Nephron (organoid): ENCODE measurements at regions not wholly inside any gene's neighbourhood (a gene's known extent, or its start where the extent isn't known, plus 50 kb on each side); places are given as distances from the start of the nearest gene placed in this dataset.

Source experiments
- H3K27ac Mint-ChIP-seq, 3 experiments: 2 replicates each; pipeline ENCODE4 v1.8.0; 2020; ENCODE audit warnings: mixed read lengths in 3 of 3, mild to moderate bottlenecking in 2 of 3, moderate library complexity in 1 of 3
- H3K27me3 Mint-ChIP-seq: 2 replicates; pipeline ENCODE4 v1.8.0; 2021; ENCODE audit warnings: low read depth, mild to moderate bottlenecking, moderate library complexity, mixed read lengths
- H3K36me3 Mint-ChIP-seq: 2 replicates; pipeline ENCODE4 v1.8.0; 2020; ENCODE audit warnings: low read depth, mixed read lengths
- H3K4me1 Mint-ChIP-seq: 2 replicates; pipeline ENCODE4 v1.8.0; 2020; ENCODE audit warnings: mixed read lengths
- H3K4me3 Mint-ChIP-seq, 3 experiments: 2 replicates each; pipeline ENCODE4 v1.8.0; 2020; ENCODE audit warnings: mild to moderate bottlenecking in 3 of 3, mixed read lengths in 3 of 3, moderate library complexity in 2 of 3
- H3K9me3 Mint-ChIP-seq: 2 replicates; pipeline ENCODE4 v1.8.0; 2020; ENCODE audit warnings: mixed read lengths
- TF ChIP-seq, protein P1 (sequence below), 3 experiments: fragments of 200-600 bp; sonication (generic); IDR thresholded peaks; one replicate each; pipeline ENCODE4 v1.5.0; 2021; ENCODE audit warnings: antibody characterized with exemption in 3 of 3; ENCODE audit not compliant: unreplicated experiment in 3 of 3

DNA sequence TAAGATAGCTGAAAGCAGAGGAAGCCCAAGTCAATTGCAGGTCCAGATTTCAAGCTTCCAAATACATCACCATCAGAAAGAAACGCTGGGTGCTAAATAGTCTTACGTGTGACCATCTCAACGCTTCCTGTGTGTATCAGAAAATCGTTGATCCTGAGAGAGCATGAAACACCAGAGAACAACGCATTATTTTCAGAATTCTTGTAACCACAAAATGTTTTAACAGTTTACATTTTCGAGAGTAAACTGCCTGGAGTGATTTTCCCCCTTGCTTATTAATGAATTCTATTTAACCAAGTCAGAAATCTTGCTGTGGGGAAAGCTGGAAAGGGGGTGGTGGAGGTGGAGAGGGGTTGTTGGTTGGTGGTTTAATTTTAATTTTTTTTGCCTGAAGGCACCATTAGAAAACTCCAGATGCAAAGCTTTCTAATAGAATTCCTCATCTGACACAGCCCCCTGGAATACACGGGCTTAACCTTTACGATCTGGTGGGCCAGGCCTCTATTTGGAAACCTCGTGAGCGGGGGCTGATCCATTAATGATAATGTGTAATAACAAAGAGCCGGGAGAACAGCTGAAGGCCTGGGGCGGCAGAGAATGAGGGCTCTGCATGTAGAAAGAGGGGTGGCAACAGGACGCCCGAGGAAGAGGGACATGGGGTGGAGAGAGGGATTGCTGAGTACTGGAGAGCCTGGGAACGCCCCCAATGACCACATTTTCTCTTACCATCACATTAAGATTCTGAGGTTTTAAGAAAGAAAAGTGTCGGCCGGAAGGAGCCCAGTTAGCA, 124.5 kb upstream of the NFIB start:
- H3K27ac Mint-ChIP-seq, result peak overlapping the region; percentile 58 to 77 (median 65)
- no peaks in the 10 kb centered on the region for H3K36me3 Mint-ChIP-seq
- TF ChIP-seq, protein P1, sequence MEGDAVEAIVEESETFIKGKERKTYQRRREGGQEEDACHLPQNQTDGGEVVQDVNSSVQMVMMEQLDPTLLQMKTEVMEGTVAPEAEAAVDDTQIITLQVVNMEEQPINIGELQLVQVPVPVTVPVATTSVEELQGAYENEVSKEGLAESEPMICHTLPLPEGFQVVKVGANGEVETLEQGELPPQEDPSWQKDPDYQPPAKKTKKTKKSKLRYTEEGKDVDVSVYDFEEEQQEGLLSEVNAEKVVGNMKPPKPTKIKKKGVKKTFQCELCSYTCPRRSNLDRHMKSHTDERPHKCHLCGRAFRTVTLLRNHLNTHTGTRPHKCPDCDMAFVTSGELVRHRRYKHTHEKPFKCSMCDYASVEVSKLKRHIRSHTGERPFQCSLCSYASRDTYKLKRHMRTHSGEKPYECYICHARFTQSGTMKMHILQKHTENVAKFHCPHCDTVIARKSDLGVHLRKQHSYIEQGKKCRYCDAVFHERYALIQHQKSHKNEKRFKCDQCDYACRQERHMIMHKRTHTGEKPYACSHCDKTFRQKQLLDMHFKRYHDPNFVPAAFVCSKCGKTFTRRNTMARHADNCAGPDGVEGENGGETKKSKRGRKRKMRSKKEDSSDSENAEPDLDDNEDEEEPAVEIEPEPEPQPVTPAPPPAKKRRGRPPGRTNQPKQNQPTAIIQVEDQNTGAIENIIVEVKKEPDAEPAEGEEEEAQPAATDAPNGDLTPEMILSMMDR (IDR thresholded peaks at IDR 0.05; ENCODE audit: unreplicated experiment in 3 of 3), result no peak
- H3K4me3 Mint-ChIP-seq, result no peak overlapping the region
- peaks cover 30% of the 10 kb centered on the region for H3K4me1 Mint-ChIP-seq
- no peaks in the 10 kb centered on the region for H3K27me3 Mint-ChIP-seq
- H3K9me3 Mint-ChIP-seq, result no peaks in the 10 kb centered on the region

DNA sequence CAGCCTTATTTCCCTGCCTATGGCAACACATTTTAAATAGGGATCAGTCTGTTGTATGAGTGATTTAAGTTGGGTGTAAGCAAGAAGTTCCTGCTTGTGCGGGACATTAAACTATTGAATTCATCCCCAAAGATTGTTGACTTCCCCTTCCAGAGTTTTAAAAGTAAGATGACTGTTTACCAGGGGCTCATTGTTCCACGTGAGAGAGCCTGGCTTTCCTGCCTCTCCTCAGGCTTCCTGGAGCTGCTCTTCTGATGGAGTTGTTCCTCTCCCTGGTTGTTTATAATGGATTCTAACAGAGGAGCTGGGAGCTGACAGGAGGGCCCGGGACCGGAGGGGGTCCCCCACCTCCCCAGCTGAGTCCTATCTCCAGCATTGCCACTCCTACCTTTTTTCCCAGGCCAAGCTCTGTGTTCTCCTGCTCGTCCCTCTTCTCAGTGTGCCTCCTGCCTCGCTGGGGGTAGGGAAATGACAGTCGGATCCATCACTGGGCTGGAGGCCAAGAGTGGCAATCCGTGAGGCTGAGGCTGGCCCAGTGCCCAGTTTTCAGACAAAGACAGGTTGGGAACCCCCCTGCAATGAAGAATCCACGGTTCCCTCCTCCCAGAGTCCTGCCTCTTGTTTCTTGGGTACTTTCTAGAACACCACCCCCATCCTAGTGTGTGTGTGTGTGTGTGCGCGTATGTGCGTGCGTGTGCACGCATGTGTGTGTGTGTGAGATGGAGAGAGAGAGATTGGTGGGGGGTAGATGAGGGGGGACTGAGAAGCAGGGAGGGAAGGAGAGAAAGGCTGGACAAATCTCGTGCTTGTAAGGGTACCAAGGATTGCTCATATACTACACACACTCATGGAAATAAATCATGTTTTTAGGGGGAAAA, 123.7 kb upstream of the NFIB start:
- peaks cover 35% of the 10 kb centered on the region for H3K4me1 Mint-ChIP-seq
- TF ChIP-seq, protein P1 (IDR thresholded peaks at IDR 0.05; ENCODE audit: unreplicated experiment in 3 of 3), result no peak
- no peaks in the 10 kb centered on the region for H3K9me3 Mint-ChIP-seq
- H3K27ac Mint-ChIP-seq, result peak overlapping the region; percentile 58 to 77 (median 65)
- no peaks in the 10 kb centered on the region for H3K36me3 Mint-ChIP-seq
- no peaks in the 10 kb centered on the region for H3K27me3 Mint-ChIP-seq
- H3K4me3 Mint-ChIP-seq, result no peak overlapping the region

DNA sequence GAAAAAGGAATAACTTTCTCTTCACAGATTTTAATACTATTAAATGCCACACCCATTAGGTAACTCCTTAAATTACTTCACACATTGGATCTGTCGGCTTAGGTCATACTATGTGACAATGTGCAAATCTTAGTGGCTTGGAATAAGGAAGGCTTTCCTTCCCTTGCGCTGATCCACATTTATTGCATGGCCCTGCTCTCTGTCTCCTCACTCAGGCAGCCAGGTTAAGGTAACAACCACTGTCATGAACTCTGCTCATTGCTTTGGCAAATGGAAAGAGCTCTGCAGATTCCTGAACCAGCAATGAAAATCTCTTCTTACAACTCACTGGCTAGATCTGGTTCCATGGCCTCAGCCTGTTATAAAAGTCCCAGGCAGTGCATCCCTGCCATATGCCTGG, 121.9 kb upstream of the NFIB start:
- no peaks in the 10 kb centered on the region for H3K36me3 Mint-ChIP-seq
- TF ChIP-seq, protein P1 (IDR thresholded peaks at IDR 0.05; ENCODE audit: unreplicated experiment in 3 of 3), result no peak
- peaks cover 39% of the 10 kb centered on the region for H3K4me1 Mint-ChIP-seq
- no peak overlapping the region for H3K4me3 Mint-ChIP-seq
- no peaks in the 10 kb centered on the region for H3K27me3 Mint-ChIP-seq
- H3K9me3 Mint-ChIP-seq, result no peaks in the 10 kb centered on the region
- peak overlapping the region in 1 of 3 experiments; percentile 19 for H3K27ac Mint-ChIP-seq

DNA sequence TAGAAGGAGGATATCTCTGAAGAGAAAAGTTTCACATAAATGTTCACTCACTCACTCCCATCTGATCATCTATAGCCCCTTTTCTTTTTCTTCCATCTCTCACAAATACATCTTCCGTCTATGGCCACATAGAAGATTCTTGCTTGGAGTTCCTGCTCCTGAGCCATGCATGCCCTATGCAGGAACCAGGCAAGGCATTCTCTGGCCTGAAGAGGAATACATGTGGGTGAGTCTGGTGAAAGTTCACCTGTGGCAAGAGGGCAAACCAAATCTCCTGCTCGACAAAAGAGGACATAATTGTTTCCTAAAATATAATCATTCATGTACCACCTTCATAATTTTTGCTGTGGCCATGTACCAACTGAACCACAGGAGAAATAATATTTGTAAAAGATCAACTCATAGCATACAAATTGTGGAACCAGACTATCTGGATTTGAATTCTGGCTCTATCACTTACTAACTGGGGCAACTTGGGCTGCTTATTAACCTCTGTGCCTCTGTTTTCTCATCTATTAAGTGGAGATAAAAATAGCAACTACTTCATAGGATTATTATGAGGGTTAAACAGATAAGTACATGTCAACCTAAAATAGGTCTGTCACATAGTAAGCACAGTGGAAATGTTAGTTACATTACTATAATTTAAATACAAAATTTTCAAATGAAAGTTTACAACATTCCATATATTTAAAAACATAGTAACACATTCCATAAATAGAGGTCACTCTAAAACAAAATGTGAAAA, 121.2 kb upstream of the NFIB start:
- no peak overlapping the region for H3K4me3 Mint-ChIP-seq
- peak overlapping the region in 2 of 3 experiments; percentile 18 to 88 for H3K27ac Mint-ChIP-seq
- H3K4me1 Mint-ChIP-seq, result peaks cover 39% of the 10 kb centered on the region
- H3K36me3 Mint-ChIP-seq, result no peaks in the 10 kb centered on the region
- TF ChIP-seq, protein P1 (IDR thresholded peaks at IDR 0.05; ENCODE audit: unreplicated experiment in 3 of 3), result no peak
- H3K27me3 Mint-ChIP-seq, result no peaks in the 10 kb centered on the region
- H3K9me3 Mint-ChIP-seq, result no peaks in the 10 kb centered on the region

DNA sequence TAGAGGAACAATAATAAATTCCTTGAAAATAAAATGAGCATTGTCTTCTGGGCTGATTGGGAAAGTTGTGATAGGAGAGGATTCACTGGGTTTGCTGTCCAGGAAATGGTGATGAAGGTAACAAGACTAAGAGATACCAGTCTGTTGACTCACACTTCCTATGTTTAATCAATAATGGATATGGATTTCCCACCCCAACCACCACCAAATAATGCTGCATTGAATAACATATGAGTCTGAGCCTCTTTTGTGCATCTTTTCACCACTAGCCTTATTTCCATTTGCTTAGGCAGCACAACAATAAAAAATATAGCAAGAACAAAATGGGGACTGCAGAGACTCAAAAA, 120.2 kb upstream of the NFIB start:
- Mint-ChIP-seq H3K27me3 (no peaks in the 10 kb centered on the region), H3K4me3 (no peak overlapping the region), H3K27ac (peak overlapping the region; percentile 88 to 92 (median 88)), H3K4me1 (peaks cover 40% of the 10 kb centered on the region), H3K36me3 (no peaks in the 10 kb centered on the region), H3K9me3 (no peaks in the 10 kb centered on the region)
- TF ChIP-seq, protein P1 (IDR thresholded peaks at IDR 0.05; ENCODE audit: unreplicated experiment in 3 of 3), result peak in 1 of 3 experiments; percentile 20
